GM13976 (cell line): ENCODE measurements at regions not wholly inside any gene's neighbourhood (a gene's known extent, or its start where the extent isn't known, plus 50 kb on each side); places are given as distances from the start of the nearest gene placed in this dataset.

Experiments used
- DNase-seq: peaks from one replicate; pipeline ENCODE4 v3.0.0; 2012; ENCODE audit warnings: low spot score
- CTCF ChIP-seq: IDR thresholded peaks from 2 replicates; pipeline ENCODE4 v1.5.1; 2012; ENCODE audit warnings: borderline replicate concordance, mild to moderate bottlenecking; ENCODE audit not compliant: insufficient read depth; ENCODE audit errors: extremely low read depth, missing control alignments, control extremely low read depth
- in situ Hi-C: fragments of 300-500 bp; cut with MboI; formaldehyde crosslinking; loops from one replicate; pipeline ENCODE4 v1.12.0; 2022; ENCODE audit warnings: low sequenced_read_pairs, mixed read lengths, inconsistent platforms; ENCODE audit not compliant: unreplicated experiment

GRCh38 chr6:144449911-144450597 lies 164.9 kb downstream of the UTRN start:
- in situ Hi-C loops: no loop called here
- no peak for DNase-seq
- no peak for TF ChIP-seq CTCF

- in situ Hi-C loops: no loop called here
- peak; percentile 29 for DNase-seq
- no peak for TF ChIP-seq CTCF
These were observed 175.4 kb downstream of the UTRN start for GRCh38 chr6:144460327-144461095.

GRCh38 chr6:144462058-144462457 lies 176.9 kb downstream of the UTRN start:
- TF ChIP-seq CTCF: no peak
- in situ Hi-C loops: no loop called here
- no peak for DNase-seq

GRCh38 chr6:144466716-144467115 lies 181.6 kb downstream of the UTRN start:
- in situ Hi-C loops: no loop called here
- no peak for TF ChIP-seq CTCF
- DNase-seq: no peak

- no peak for TF ChIP-seq CTCF
- in situ Hi-C loops: no loop called here
- DNase-seq: no peak
These were observed 182.1 kb downstream of the UTRN start for GRCh38 chr6:144467172-144467762.

GRCh38 chr6:144467921-144468320 lies 182.8 kb downstream of the UTRN start:
- in situ Hi-C loops: no loop called here
- no peak for TF ChIP-seq CTCF
- DNase-seq: no peak
